Tibial artery (tissue), 4 donors: ENCODE measurements at regions not wholly inside any gene's neighbourhood (a gene's known extent, or its start where the extent isn't known, plus 50 kb on each side); places are given as distances from the start of the nearest gene placed in this dataset.

Experiments used
- DNase-seq, 2 donors: peaks; one replicate each; pipeline ENCODE4 v3.0.0-alpha.2; 2019
- H3K27ac ChIP-seq, 2 donors: fragments of 200-600 bp; sonication (generic) in 1 of 2; 1 replicate in 1 of 2; 2 replicates in 1 of 2; pipeline ENCODE4 v1.5.1; 2018 to 2019; ENCODE audit warnings: mild to moderate bottlenecking in 1 of 2
- H3K27me3 ChIP-seq, 2 donors: fragments of 200-600 bp; sonication (generic) in 1 of 2; one replicate each; pipeline versions ENCODE4 v1.5.1 to v1.6.0; 2016 to 2019
- H3K36me3 ChIP-seq, 3 donors: fragments of 200-600 bp; sonication (generic) in 2 of 3; one replicate each; pipeline ENCODE4 v1.5.1; 2016 to 2019; ENCODE audit warnings: mild to moderate bottlenecking in 2 of 3
- H3K4me1 ChIP-seq, 4 donors: fragments of 200-600 bp; sonication (generic) in 2 of 4; 1 replicate in 3 of 4; 2 replicates in 1 of 4; pipeline ENCODE4 v1.5.1; 2016 to 2019
- H3K4me3 ChIP-seq, 2 donors: fragments of 200-600 bp; sonication (generic) in 1 of 2; 1 replicate in 1 of 2; 2 replicates in 1 of 2; pipeline ENCODE4 v1.5.1; 2018 to 2019; ENCODE audit warnings: mild to moderate bottlenecking in 2 of 2
- H3K9me3 ChIP-seq, 3 donors: fragments of 200-600 bp; sonication (generic) in 1 of 3; one replicate each; pipeline ENCODE4 v1.5.1; 2016 to 2019
- intact Hi-C: fragments of 100-400 bp; cut with DNase I; formaldehyde crosslinking; loops from one replicate; pipeline ENCODE4 v1.15.0; 2023; ENCODE audit warnings: low total_unique reads
- TF ChIP-seq, protein P1 (sequence below), 2 experiments: fragments of 200-600 bp in 1 of 2; fragments of 450-650 bp in 1 of 2; IDR thresholded peaks; one replicate each; pipeline ENCODE4 v1.5.1; 2017 to 2019; ENCODE audit warnings: antibody characterized with exemption in 2 of 2, mild to moderate bottlenecking in 1 of 2, moderate library complexity in 1 of 2

GRCh38 chr5:25862276-25862675, 1176.1 kb downstream of the CDH9 start:
- Histone ChIP-seq H3K4me3 (no peak overlapping the region), H3K36me3 (no peaks in the 10 kb centered on the region), H3K27me3 (no peaks in the 10 kb centered on the region), H3K9me3 (no peaks in the 10 kb centered on the region), H3K27ac (no peak overlapping the region), H3K4me1 (no peaks in the 10 kb centered on the region)
- TF ChIP-seq, protein P1, sequence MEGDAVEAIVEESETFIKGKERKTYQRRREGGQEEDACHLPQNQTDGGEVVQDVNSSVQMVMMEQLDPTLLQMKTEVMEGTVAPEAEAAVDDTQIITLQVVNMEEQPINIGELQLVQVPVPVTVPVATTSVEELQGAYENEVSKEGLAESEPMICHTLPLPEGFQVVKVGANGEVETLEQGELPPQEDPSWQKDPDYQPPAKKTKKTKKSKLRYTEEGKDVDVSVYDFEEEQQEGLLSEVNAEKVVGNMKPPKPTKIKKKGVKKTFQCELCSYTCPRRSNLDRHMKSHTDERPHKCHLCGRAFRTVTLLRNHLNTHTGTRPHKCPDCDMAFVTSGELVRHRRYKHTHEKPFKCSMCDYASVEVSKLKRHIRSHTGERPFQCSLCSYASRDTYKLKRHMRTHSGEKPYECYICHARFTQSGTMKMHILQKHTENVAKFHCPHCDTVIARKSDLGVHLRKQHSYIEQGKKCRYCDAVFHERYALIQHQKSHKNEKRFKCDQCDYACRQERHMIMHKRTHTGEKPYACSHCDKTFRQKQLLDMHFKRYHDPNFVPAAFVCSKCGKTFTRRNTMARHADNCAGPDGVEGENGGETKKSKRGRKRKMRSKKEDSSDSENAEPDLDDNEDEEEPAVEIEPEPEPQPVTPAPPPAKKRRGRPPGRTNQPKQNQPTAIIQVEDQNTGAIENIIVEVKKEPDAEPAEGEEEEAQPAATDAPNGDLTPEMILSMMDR (IDR thresholded peaks at IDR 0.05), result no peak
- intact Hi-C loops, result no loop called here
- DNase-seq, result no peak

DNA sequence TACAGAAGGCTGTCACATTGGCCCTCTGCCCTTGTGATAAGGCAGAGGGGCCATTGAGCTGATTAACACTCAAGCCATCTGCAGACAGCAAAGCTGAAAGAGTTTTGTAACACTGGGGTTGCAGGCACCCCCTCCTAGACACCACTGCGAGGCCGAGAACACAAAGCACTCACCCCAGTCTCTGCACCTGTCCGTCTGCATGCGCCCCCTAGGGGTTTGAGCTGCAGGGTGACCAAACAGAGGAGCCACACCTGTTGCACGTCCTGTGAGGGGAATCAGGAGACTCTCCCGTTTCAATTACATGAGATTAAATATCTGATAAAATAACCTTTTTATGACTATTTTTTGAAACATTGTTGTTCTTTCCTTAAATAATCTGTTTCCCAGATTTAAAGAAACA, 1180.4 kb downstream of the CDH9 start:
- no peak for DNase-seq
- H3K9me3 ChIP-seq, result no peaks in the 10 kb centered on the region
- H3K27ac ChIP-seq, result no peak overlapping the region
- no peaks in the 10 kb centered on the region for H3K36me3 ChIP-seq
- TF ChIP-seq, protein P1 (IDR thresholded peaks at IDR 0.05), result no peak
- intact Hi-C loops, result no loop called here
- H3K27me3 ChIP-seq, result no peaks in the 10 kb centered on the region
- no peak overlapping the region for H3K4me3 ChIP-seq
- H3K4me1 ChIP-seq, result no peaks in the 10 kb centered on the region

GRCh38 chr5:25851301-25851700, 1187.1 kb downstream of the CDH9 start:
- Histone ChIP-seq H3K9me3 (no peaks in the 10 kb centered on the region), H3K4me3 (no peak overlapping the region), H3K27ac (no peak overlapping the region), H3K36me3 (no peaks in the 10 kb centered on the region), H3K27me3 (no peaks in the 10 kb centered on the region), H3K4me1 (no peaks in the 10 kb centered on the region)
- intact Hi-C loops, result no loop called here
- no peak for DNase-seq
- TF ChIP-seq, protein P1 (IDR thresholded peaks at IDR 0.05), result no peak

GRCh38 chr5:25850581-25850980, 1187.8 kb downstream of the CDH9 start:
- H3K36me3 ChIP-seq, result no peaks in the 10 kb centered on the region
- TF ChIP-seq, protein P1 (IDR thresholded peaks at IDR 0.05), result no peak

DNA sequence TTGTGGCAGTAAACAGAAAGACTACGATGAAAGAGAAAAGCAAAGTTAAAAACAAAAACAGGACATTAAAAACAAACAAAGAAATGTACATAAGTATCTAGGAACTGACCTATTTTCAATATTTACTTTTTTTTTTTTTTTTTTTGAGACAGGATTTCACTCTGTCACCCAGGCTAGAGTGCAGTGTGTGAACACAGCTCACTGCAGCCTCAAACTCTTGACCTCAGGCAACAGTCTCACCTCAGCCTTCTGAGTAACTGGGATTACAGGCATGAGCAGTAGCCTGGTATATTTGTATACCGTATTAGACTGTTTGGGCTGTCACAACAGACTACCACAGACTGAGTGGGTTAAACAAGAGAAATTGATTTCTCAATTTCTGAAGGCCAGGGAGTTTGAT, 1189.1 kb downstream of the CDH9 start:
- DNase-seq, result no peak
- no peak overlapping the region for H3K27ac ChIP-seq
- H3K9me3 ChIP-seq, result peaks cover 0 to 4% (median 0%) of the 10 kb centered on the region in 3 donors
- no peaks in the 10 kb centered on the region for H3K27me3 ChIP-seq
- TF ChIP-seq, protein P1 (IDR thresholded peaks at IDR 0.05), result no peak
- no peaks in the 10 kb centered on the region for H3K4me1 ChIP-seq
- H3K4me3 ChIP-seq, result no peak overlapping the region
- intact Hi-C loops, result no loop called here
- H3K36me3 ChIP-seq, result no peaks in the 10 kb centered on the region

More at GRCh38 chr5:25850581-25850980, 1187.8 kb downstream of the CDH9 start:
- DNase-seq, result no peak
- Histone ChIP-seq H3K27ac (no peak overlapping the region), H3K27me3 (no peaks in the 10 kb centered on the region), H3K4me3 (no peak overlapping the region), H3K9me3 (no peaks in the 10 kb centered on the region), H3K4me1 (no peaks in the 10 kb centered on the region)
- intact Hi-C loops, result no loop called here

DNA sequence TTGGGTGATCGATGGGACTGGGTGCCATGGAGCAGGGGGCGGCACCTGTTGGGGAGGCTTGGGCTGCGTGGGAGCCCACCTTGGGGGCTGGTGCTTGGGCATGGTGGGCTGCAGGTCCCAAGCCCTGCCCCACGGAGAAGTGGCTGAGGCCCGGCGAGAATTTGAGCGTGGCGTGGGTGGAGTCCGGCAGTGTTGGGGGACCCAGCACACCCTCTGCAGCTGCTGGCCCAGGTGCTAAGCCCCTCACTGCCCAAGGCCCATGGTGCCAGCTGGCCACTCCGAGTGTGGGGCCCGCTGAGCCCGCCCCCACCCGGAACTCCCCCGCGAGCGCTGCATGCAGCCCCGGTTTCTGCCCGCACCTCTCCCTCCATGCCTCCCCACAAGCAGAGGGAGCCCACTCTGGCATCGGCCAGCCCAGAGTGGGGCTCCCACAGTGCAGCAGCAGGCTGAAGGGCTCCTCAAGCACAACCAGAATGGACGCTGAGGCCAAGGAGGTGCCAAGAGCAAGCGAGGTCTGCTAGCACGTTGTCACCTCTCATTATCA, 1178.6 kb upstream of the CDH10 start:
- H3K27ac ChIP-seq, result no peak overlapping the region

More for the DNA sequence above, 1178.6 kb upstream of the CDH10 start:
- TF ChIP-seq, protein P1 (IDR thresholded peaks at IDR 0.05), result no peak
- no peaks in the 10 kb centered on the region for H3K4me1 ChIP-seq
- DNase-seq, result no peak
- intact Hi-C loops, result no loop called here
- no peak overlapping the region for H3K4me3 ChIP-seq
- H3K27me3 ChIP-seq, result no peaks in the 10 kb centered on the region
- peaks cover 0 to 7% (median 0%) of the 10 kb centered on the region in 3 donors for H3K9me3 ChIP-seq
- no peaks in the 10 kb centered on the region for H3K36me3 ChIP-seq
